ENCODE measurements at regions not wholly inside any gene's neighbourhood (a gene's known extent, or its start where the extent isn't known, plus 50 kb on each side); places are given as distances from the start of the nearest gene placed in this dataset.
"Not testable (repeated sequence)": the region's sequence is repeated elsewhere in the genome, so short reads cannot be mapped to it uniquely, and the experiment has no call there.

GRCh38 chr18:64747803-64748202 is 598.9 kb upstream of the LINC00305 start:
- BruUV-seq (replicated peaks) = no TSS peak

GRCh38 chr18:64742898-64743297 is 594.0 kb upstream of the LINC00305 start:
- Mint-ChIP-seq H3K27ac (ENCODE audit: unreplicated experiment) (no peak overlapping the region), H3K9me3 (ENCODE audit: low read depth, unreplicated experiment) (no peaks in the 10 kb centered on the region), H3K4me3 (ENCODE audit: low read depth, unreplicated experiment) (no peak overlapping the region), H3K4me1 (ENCODE audit: low read depth, unreplicated experiment) (no peaks in the 10 kb centered on the region), H3K27me3 (ENCODE audit: unreplicated experiment) (no peaks in the 10 kb centered on the region), H3K36me3 (ENCODE audit: insufficient read depth, unreplicated experiment) (no peaks in the 10 kb centered on the region)
- BruUV-seq (replicated peaks) = no TSS peak
- no peak for DNase-seq
- TF ChIP-seq CTCF (IDR thresholded peaks at IDR 0.05; ENCODE audit: unreplicated experiment) = no peak
- intact Hi-C loops (cut with micrococcal nuclease; ENCODE audit: unreplicated experiment) = no loop called here
- CTCF ChIA-PET = no interaction called here

More at GRCh38 chr18:64747803-64748202, 598.9 kb upstream of the LINC00305 start:
- no peak overlapping the region for H3K27ac Mint-ChIP-seq (ENCODE audit: unreplicated experiment)
- no peaks in the 10 kb centered on the region for H3K27me3 Mint-ChIP-seq (ENCODE audit: unreplicated experiment)
- CTCF ChIA-PET = interaction anchor here (0.6 kb wide), 1 partner anchor 183 kb away, joined by 3 read pairs; no protein-coding TSS in a partner anchor
- intact Hi-C loops (cut with micrococcal nuclease; ENCODE audit: unreplicated experiment) = no loop called here
- no peak for TF ChIP-seq CTCF (IDR thresholded peaks at IDR 0.05; ENCODE audit: unreplicated experiment)
- H3K4me1 Mint-ChIP-seq (ENCODE audit: low read depth, unreplicated experiment) = no peaks in the 10 kb centered on the region
- H3K36me3 Mint-ChIP-seq (ENCODE audit: insufficient read depth, unreplicated experiment) = no peaks in the 10 kb centered on the region
- no peak overlapping the region for H3K4me3 Mint-ChIP-seq (ENCODE audit: low read depth, unreplicated experiment)
- no peaks in the 10 kb centered on the region for H3K9me3 Mint-ChIP-seq (ENCODE audit: low read depth, unreplicated experiment)
- DNase-seq = no peak

- Mint-ChIP-seq H3K27ac (ENCODE audit: unreplicated experiment) (no peak overlapping the region), H3K27me3 (ENCODE audit: unreplicated experiment) (no peaks in the 10 kb centered on the region), H3K4me3 (ENCODE audit: low read depth, unreplicated experiment) (no peak overlapping the region), H3K36me3 (ENCODE audit: insufficient read depth, unreplicated experiment) (no peaks in the 10 kb centered on the region), H3K4me1 (ENCODE audit: low read depth, unreplicated experiment) (no peaks in the 10 kb centered on the region), H3K9me3 (ENCODE audit: low read depth, unreplicated experiment) (no peaks in the 10 kb centered on the region)
- intact Hi-C loops (cut with micrococcal nuclease; ENCODE audit: unreplicated experiment) = no loop called here
- BruUV-seq (replicated peaks) = no TSS peak
- no peak for TF ChIP-seq CTCF (IDR thresholded peaks at IDR 0.05; ENCODE audit: unreplicated experiment)
- CTCF ChIA-PET = interaction anchor here (0.7 kb wide), 1 partner anchor 1130 kb away, joined by 3 read pairs; no protein-coding TSS in a partner anchor
- DNase-seq = no peak
Observed at GRCh38 chr18:64734063-64734462, 585.2 kb upstream of the LINC00305 start.

GRCh38 chr18:64725657-64726056 is 576.8 kb upstream of the LINC00305 start:
- H3K27ac Mint-ChIP-seq (ENCODE audit: unreplicated experiment); BruUV-seq (replicated peaks); H3K4me3 Mint-ChIP-seq (ENCODE audit: low read depth, unreplicated experiment); H3K9me3 Mint-ChIP-seq (ENCODE audit: low read depth, unreplicated experiment); CTCF ChIA-PET; intact Hi-C loops (cut with micrococcal nuclease; ENCODE audit: unreplicated experiment); H3K4me1 Mint-ChIP-seq (ENCODE audit: low read depth, unreplicated experiment); H3K27me3 Mint-ChIP-seq (ENCODE audit: unreplicated experiment); H3K36me3 Mint-ChIP-seq (ENCODE audit: insufficient read depth, unreplicated experiment); DNase-seq: not testable (repeated sequence)

GRCh38 chr18:64720781-64721464 is 572.0 kb upstream of the LINC00305 start:
- Mint-ChIP-seq H3K27ac (ENCODE audit: unreplicated experiment) (no peak overlapping the region), H3K27me3 (ENCODE audit: unreplicated experiment) (no peaks in the 10 kb centered on the region), H3K4me3 (ENCODE audit: low read depth, unreplicated experiment) (no peak overlapping the region), H3K36me3 (ENCODE audit: insufficient read depth, unreplicated experiment) (no peaks in the 10 kb centered on the region), H3K9me3 (ENCODE audit: low read depth, unreplicated experiment) (peaks cover 2% of the 10 kb centered on the region), H3K4me1 (ENCODE audit: low read depth, unreplicated experiment) (no peaks in the 10 kb centered on the region)
- CTCF ChIA-PET = no interaction called here
- BruUV-seq (replicated peaks) = no TSS peak
- intact Hi-C loops (cut with micrococcal nuclease; ENCODE audit: unreplicated experiment) = no loop called here
- DNase-seq = no peak
- no peak for TF ChIP-seq CTCF (IDR thresholded peaks at IDR 0.05; ENCODE audit: unreplicated experiment)
